Hematopoietic multipotent progenitor cell treated with erythropoietin and hydrocortisone succinate and interleukin-3 and kit ligand, for 8 days (in vitro differentiated cells): ENCODE measurements at regions not wholly inside any gene's neighbourhood (a gene's known extent, or its start where the extent isn't known, plus 50 kb on each side); places are given as distances from the start of the nearest gene placed in this dataset.

Experiments used
- DNase-seq: peaks from one replicate; pipeline ENCODE4 v3.0.0-alpha.2; 2015

GRCh38 chr17:73936908-73937627 is 266.4 kb upstream of the RPL38 start:
- no peak for DNase-seq

GRCh38 chr17:73938706-73939105 is 264.8 kb upstream of the RPL38 start:
- no peak for DNase-seq

GRCh38 chr17:73939806-73940205 is 263.7 kb upstream of the RPL38 start:
- DNase-seq: no peak

GRCh38 chr17:73940511-73940910 is 263.0 kb upstream of the RPL38 start:
- DNase-seq: no peak

- no peak for DNase-seq
Observed at GRCh38 chr17:73941919-73942530, 261.5 kb upstream of the RPL38 start.

GRCh38 chr17:73942703-73943415 is 260.6 kb upstream of the RPL38 start:
- no peak for DNase-seq

GRCh38 chr17:73943416-73944110 is 259.9 kb upstream of the RPL38 start:
- no peak for DNase-seq

GRCh38 chr17:73944366-73944765 is 259.1 kb upstream of the RPL38 start:
- DNase-seq: no peak

GRCh38 chr17:73947281-73947965 is 256.1 kb upstream of the RPL38 start:
- no peak for DNase-seq

- DNase-seq: no peak
Observed at GRCh38 chr17:73947966-73948355, 255.5 kb upstream of the RPL38 start.

GRCh38 chr17:73949903-73950592 is 253.4 kb upstream of the RPL38 start:
- no peak for DNase-seq

- no peak for DNase-seq
Observed at GRCh38 chr17:73950593-73950914, 252.9 kb upstream of the RPL38 start.

- DNase-seq: no peak
Observed at GRCh38 chr17:73952082-73952479, 251.4 kb upstream of the RPL38 start.

GRCh38 chr17:73952480-73953205 is 250.8 kb upstream of the RPL38 start:
- DNase-seq: peak; percentile 10

GRCh38 chr17:73953206-73954033 is 250.1 kb upstream of the RPL38 start:
- DNase-seq: no peak

GRCh38 chr17:73954951-73955350 is 248.5 kb upstream of the RPL38 start:
- no peak for DNase-seq

GRCh38 chr17:73955616-73956015 is 247.9 kb upstream of the RPL38 start:
- DNase-seq: no peak

- DNase-seq: no peak
Observed at GRCh38 chr17:73956169-73956568, 247.3 kb upstream of the RPL38 start.

GRCh38 chr17:73956595-73957465 is 246.6 kb upstream of the RPL38 start:
- peak; percentile 46 for DNase-seq

- no peak for DNase-seq
Observed at GRCh38 chr17:73957564-73957963, 245.9 kb upstream of the RPL38 start.
